KMS-11 (cell line): ENCODE measurements at regions not wholly inside any gene's neighbourhood (a gene's known extent, or its start where the extent isn't known, plus 50 kb on each side); places are given as distances from the start of the nearest gene placed in this dataset.

Experiments used
- H2AFZ ChIP-seq: fragments of 200-600 bp; sonication (generic); 2 replicates; pipeline ENCODE4 v1.6.1; 2016; ENCODE audit warnings: antibody characterized with exemption, mixed run types, low read depth
- H3K27ac ChIP-seq: fragments of 200-600 bp; sonication (generic); 2 replicates; pipeline ENCODE4 v1.6.1; 2016; ENCODE audit warnings: mild to moderate bottlenecking, mixed run types
- H3K27me3 ChIP-seq: fragments of 200-600 bp; sonication (generic); 2 replicates; pipeline ENCODE4 v1.6.1; 2017; ENCODE audit warnings: mild to moderate bottlenecking, low read depth, mixed run types, moderate library complexity; ENCODE audit not compliant: insufficient read depth
- H3K36me3 ChIP-seq: fragments of 200-600 bp; sonication (generic); 2 replicates; pipeline ENCODE4 v1.6.1; 2017; ENCODE audit warnings: mild to moderate bottlenecking, mixed run types; ENCODE audit not compliant: insufficient read depth
- H3K4me1 ChIP-seq: fragments of 200-600 bp; sonication (generic); 2 replicates; pipeline ENCODE4 v1.6.1; 2016; ENCODE audit warnings: mild to moderate bottlenecking, low read depth, mixed run types; ENCODE audit not compliant: poor library complexity, severe bottlenecking
- H3K4me2 ChIP-seq: fragments of 200-600 bp; sonication (generic); 2 replicates; pipeline ENCODE4 v1.7.0; 2016; ENCODE audit warnings: mild to moderate bottlenecking, mixed run types
- H3K4me3 ChIP-seq: fragments of 200-600 bp; sonication (generic); IDR thresholded peaks from 2 replicates; pipeline ENCODE4 v1.6.1; 2017; ENCODE audit warnings: low read depth, low read length, mixed read lengths; ENCODE audit not compliant: insufficient read depth
- H3K79me2 ChIP-seq: fragments of 200-600 bp; sonication (generic); 2 replicates; pipeline ENCODE4 v1.6.1; 2016; ENCODE audit warnings: low read depth, mixed run types; ENCODE audit not compliant: insufficient read depth
- H3K9ac ChIP-seq: fragments of 200-600 bp; sonication (generic); 2 replicates; pipeline ENCODE4 v1.6.1; 2016; ENCODE audit warnings: mild to moderate bottlenecking, mixed run types
- H4K20me1 ChIP-seq: fragments of 200-600 bp; sonication (generic); 2 replicates; pipeline ENCODE4 v1.6.1; 2016; ENCODE audit warnings: mild to moderate bottlenecking, mixed run types; ENCODE audit not compliant: insufficient read depth
- CTCF ChIP-seq: fragments of 200-600 bp; sonication (generic); conservative IDR thresholded peaks from 2 replicates; pipeline ENCODE4 v1.6.1; 2017; ENCODE audit warnings: low read depth, mild to moderate bottlenecking, antibody characterized with exemption, low read length, moderate library complexity, mixed read lengths

- Histone ChIP-seq H3K4me3 (no peak overlapping the region), H3K4me1 (peaks cover 12% of the 10 kb centered on the region), H3K9ac (no peak overlapping the region), H3K36me3 (no peaks in the 10 kb centered on the region), H3K27me3 (no peaks in the 10 kb centered on the region), H4K20me1 (no peaks in the 10 kb centered on the region), H2AFZ (no peak overlapping the region), H3K27ac (no peak overlapping the region), H3K79me2 (no peaks in the 10 kb centered on the region), H3K4me2 (no peak overlapping the region)
- TF ChIP-seq CTCF = no peak
Measured at GRCh38 chr2:57621122-57621663, 425.4 kb upstream of the VRK2 start.

GRCh38 chr2:57622009-57622408, 424.6 kb upstream of the VRK2 start:
- Histone ChIP-seq H3K36me3 (no peaks in the 10 kb centered on the region), H3K27ac (no peak overlapping the region), H3K9ac (no peak overlapping the region), H3K27me3 (no peaks in the 10 kb centered on the region), H3K4me3 (no peak overlapping the region), H3K4me2 (no peak overlapping the region), H3K79me2 (no peaks in the 10 kb centered on the region), H4K20me1 (no peaks in the 10 kb centered on the region), H2AFZ (no peak overlapping the region), H3K4me1 (peaks cover 7% of the 10 kb centered on the region)
- TF ChIP-seq CTCF = no peak

- no peak overlapping the region for H3K9ac ChIP-seq
- H3K27me3 ChIP-seq = no peaks in the 10 kb centered on the region
- no peak overlapping the region for H2AFZ ChIP-seq
- H3K36me3 ChIP-seq = no peaks in the 10 kb centered on the region
- no peak overlapping the region for H3K4me2 ChIP-seq
- no peaks in the 10 kb centered on the region for H3K4me1 ChIP-seq
- no peak overlapping the region for H3K27ac ChIP-seq
- no peaks in the 10 kb centered on the region for H3K79me2 ChIP-seq
- H4K20me1 ChIP-seq = no peaks in the 10 kb centered on the region
- no peak overlapping the region for H3K4me3 ChIP-seq
- TF ChIP-seq CTCF = no peak
Measured at GRCh38 chr2:57656198-57656597, 390.4 kb upstream of the VRK2 start.

- no peaks in the 10 kb centered on the region for H3K36me3 ChIP-seq
Measured at GRCh38 chr2:57669570-57669969, 377.0 kb upstream of the VRK2 start.

More at GRCh38 chr2:57669570-57669969, 377.0 kb upstream of the VRK2 start:
- no peak overlapping the region for H3K9ac ChIP-seq
- no peak for TF ChIP-seq CTCF
- H3K4me1 ChIP-seq = no peaks in the 10 kb centered on the region
- no peak overlapping the region for H3K4me3 ChIP-seq
- H3K4me2 ChIP-seq = no peak overlapping the region
- no peaks in the 10 kb centered on the region for H3K79me2 ChIP-seq
- H3K27ac ChIP-seq = no peak overlapping the region
- H3K27me3 ChIP-seq = no peaks in the 10 kb centered on the region
- no peak overlapping the region for H2AFZ ChIP-seq
- no peaks in the 10 kb centered on the region for H4K20me1 ChIP-seq
